Left lung (tissue), 4 donors: ENCODE measurements at regions not wholly inside any gene's neighbourhood (a gene's known extent, or its start where the extent isn't known, plus 50 kb on each side); places are given as distances from the start of the nearest gene placed in this dataset.
A peak's percentile ranks its signal among the peaks of the same experiment; 100 is the strongest.

Experiments used
- ATAC-seq: fragments of 200-7000 bp; cut with Tn5 transposase; one replicate; pipeline ENCODE4 v1.9.1; 2020; ENCODE audit warnings: moderate library complexity
- DNase-seq, 4 donors: peaks; one replicate each; pipeline ENCODE4 v3.0.0-alpha.2; 2013 to 2020
- H3K27ac ChIP-seq, 2 donors: fragments of 200-600 bp; sonication (generic) in 1 of 2; one replicate each; pipeline versions ENCODE4 v1.5.0 to v1.8.0; 2020 to 2021
- H3K27me3 ChIP-seq, 2 donors: fragments of 200-600 bp; sonication (generic) in 1 of 2; one replicate each; pipeline versions ENCODE4 v1.5.0 to v1.8.0; 2020 to 2021
- H3K36me3 ChIP-seq, 2 donors: fragments of 200-600 bp; sonication (generic) in 1 of 2; one replicate each; pipeline versions ENCODE4 v1.5.0 to v1.8.0; 2020 to 2021
- H3K4me1 ChIP-seq, 2 donors: fragments of 200-600 bp; one replicate each; pipeline ENCODE4 v1.8.0; 2021
- H3K4me3 ChIP-seq, 2 donors: fragments of 200-600 bp; sonication (generic) in 1 of 2; one replicate each; pipeline versions ENCODE4 v1.5.0 to v1.8.0; 2020 to 2021; ENCODE audit warnings: mild to moderate bottlenecking in 1 of 2
- H3K9me3 ChIP-seq, 2 donors: fragments of 200-600 bp; sonication (generic) in 1 of 2; one replicate each; pipeline versions ENCODE4 v1.5.0 to v1.8.0; 2020 to 2021
- intact Hi-C, 2 donors: fragments of 100-400 bp; cut with DNase I; formaldehyde crosslinking; loops; one replicate each; pipeline versions ENCODE4 v1.11.2 to v1.14.2; 2022
- TF ChIP-seq, protein P1 (sequence below), 2 donors: fragments of 200-600 bp; sonication (generic) in 1 of 2; IDR thresholded peaks; one replicate each; pipeline versions ENCODE4 v1.5.0 to v1.8.0; 2021; ENCODE audit warnings: antibody characterized with exemption in 2 of 2
- donor health status: DM: no; HTN: yes; CAD: no.
- donor health status: DM: no; HTN: no; CAD: no.

DNA sequence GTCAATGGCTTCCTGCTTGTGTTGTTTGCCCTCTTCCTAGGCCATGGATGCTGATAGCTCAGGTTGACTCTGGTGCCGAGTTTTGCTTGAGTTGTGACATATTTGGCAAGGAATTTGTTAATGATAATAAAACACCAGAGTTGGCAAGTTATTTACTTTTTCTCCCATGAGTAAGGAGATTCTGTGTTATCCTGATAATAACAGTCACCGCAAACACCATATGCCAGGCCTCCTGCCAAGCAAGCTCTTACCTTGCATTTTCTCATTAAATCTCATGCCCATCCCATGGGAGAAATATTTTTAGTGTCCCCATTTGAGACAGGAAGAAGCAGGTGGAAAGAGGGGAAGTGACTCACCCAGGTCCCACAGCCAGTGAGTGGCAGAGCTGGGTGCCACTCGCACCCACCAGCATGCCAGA is 67.4 kb upstream of the CLCN4 start:
- no peak for DNase-seq
- peaks cover 0 to 23% of the 10 kb centered on the region in 2 donors for H3K4me1 ChIP-seq
- H3K27me3 ChIP-seq, result no peaks in the 10 kb centered on the region
- peak; percentile 44 for ATAC-seq
- peak overlapping the region in 1 of 2 donors; percentile 50 for H3K27ac ChIP-seq
- no peak overlapping the region for H3K4me3 ChIP-seq
- H3K36me3 ChIP-seq, result peaks cover 0 to 16% of the 10 kb centered on the region in 2 donors
- TF ChIP-seq, protein P1, sequence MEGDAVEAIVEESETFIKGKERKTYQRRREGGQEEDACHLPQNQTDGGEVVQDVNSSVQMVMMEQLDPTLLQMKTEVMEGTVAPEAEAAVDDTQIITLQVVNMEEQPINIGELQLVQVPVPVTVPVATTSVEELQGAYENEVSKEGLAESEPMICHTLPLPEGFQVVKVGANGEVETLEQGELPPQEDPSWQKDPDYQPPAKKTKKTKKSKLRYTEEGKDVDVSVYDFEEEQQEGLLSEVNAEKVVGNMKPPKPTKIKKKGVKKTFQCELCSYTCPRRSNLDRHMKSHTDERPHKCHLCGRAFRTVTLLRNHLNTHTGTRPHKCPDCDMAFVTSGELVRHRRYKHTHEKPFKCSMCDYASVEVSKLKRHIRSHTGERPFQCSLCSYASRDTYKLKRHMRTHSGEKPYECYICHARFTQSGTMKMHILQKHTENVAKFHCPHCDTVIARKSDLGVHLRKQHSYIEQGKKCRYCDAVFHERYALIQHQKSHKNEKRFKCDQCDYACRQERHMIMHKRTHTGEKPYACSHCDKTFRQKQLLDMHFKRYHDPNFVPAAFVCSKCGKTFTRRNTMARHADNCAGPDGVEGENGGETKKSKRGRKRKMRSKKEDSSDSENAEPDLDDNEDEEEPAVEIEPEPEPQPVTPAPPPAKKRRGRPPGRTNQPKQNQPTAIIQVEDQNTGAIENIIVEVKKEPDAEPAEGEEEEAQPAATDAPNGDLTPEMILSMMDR (IDR thresholded peaks at IDR 0.05), result no peak
- H3K9me3 ChIP-seq, result no peaks in the 10 kb centered on the region
- intact Hi-C loops, result no loop called here

DNA sequence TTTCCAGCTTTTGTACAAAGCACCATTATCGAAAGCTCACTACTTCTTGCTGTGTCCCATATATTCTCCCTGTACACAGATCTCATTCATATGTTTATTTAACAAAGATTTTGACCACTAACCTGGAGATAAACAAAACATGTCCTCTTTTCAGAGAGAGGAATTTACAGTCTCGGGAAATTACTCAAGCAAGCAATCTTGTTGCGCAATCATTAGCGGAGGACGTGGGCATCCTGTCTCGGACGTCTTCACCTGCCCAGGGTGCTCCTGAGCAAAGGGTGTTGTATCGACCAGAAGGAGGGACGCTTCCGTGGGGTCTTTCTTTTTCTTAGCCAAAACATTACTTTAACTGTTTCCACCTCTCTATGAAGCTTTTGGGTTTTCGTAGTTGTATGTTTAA is 66.5 kb upstream of the CLCN4 start:
- intact Hi-C loops, result no loop called here
- ATAC-seq (peak; percentile 56), DNase-seq (no peak)
- Histone ChIP-seq H3K36me3 (peaks cover 0 to 16% of the 10 kb centered on the region in 2 donors), H3K4me3 (no peak overlapping the region), H3K27me3 (no peaks in the 10 kb centered on the region), H3K9me3 (no peaks in the 10 kb centered on the region), H3K4me1 (peaks cover 0 to 15% of the 10 kb centered on the region in 2 donors), H3K27ac (peak overlapping the region in 1 of 2 donors; percentile 50)
- TF ChIP-seq, protein P1 (IDR thresholded peaks at IDR 0.05), result no peak

DNA sequence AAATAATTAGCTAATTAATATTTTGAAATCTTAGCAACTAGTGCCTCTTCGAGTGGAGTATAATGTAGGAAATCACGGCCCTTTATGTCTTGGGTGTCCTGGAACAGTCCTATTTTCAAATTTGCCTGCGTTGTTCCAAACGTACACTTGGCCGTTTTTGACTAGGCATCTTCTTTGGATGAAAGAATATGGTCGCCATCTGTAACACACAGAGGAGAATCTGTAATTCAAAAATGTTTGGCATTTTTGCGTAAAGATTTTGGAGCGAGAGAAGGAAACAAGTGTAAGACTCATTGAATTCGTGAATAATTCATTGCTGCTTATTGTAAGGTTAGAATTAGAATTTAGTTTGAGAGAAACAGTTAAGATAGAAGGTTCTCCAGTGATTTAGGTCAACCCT is 61.5 kb upstream of the CLCN4 start:
- intact Hi-C loops, result no loop called here
- TF ChIP-seq, protein P1 (IDR thresholded peaks at IDR 0.05), result no peak
- Histone ChIP-seq H3K27ac (no peak overlapping the region), H3K4me3 (no peak overlapping the region), H3K9me3 (no peaks in the 10 kb centered on the region), H3K4me1 (peaks cover 0 to under 1% of the 10 kb centered on the region in 2 donors), H3K36me3 (peaks cover 0 to 20% of the 10 kb centered on the region in 2 donors), H3K27me3 (no peaks in the 10 kb centered on the region)
- DNase-seq (no peak), ATAC-seq (no peak)

- DNase-seq, result no peak
- ATAC-seq, result no peak
- H3K27ac ChIP-seq, result no peak overlapping the region
- no peaks in the 10 kb centered on the region for H3K9me3 ChIP-seq
- H3K4me3 ChIP-seq, result no peak overlapping the region
- no peaks in the 10 kb centered on the region for H3K4me1 ChIP-seq
- intact Hi-C loops, result no loop called here
- peaks cover 0 to 25% of the 10 kb centered on the region in 2 donors for H3K36me3 ChIP-seq
- no peaks in the 10 kb centered on the region for H3K27me3 ChIP-seq
- TF ChIP-seq, protein P1 (IDR thresholded peaks at IDR 0.05), result no peak
These were observed 60.9 kb upstream of the CLCN4 start for GRCh38 chrX:10095698-10096432.

- no peak for DNase-seq
- ATAC-seq, result peak; percentile 24
- Histone ChIP-seq H3K9me3 (no peaks in the 10 kb centered on the region), H3K4me3 (peak overlapping the region in 1 of 2 donors; percentile 20), H3K4me1 (no peaks in the 10 kb centered on the region), H3K36me3 (peaks cover 0 to 13% of the 10 kb centered on the region in 2 donors), H3K27me3 (no peaks in the 10 kb centered on the region), H3K27ac (peak overlapping the region; percentile 45 to 68)
- intact Hi-C loops, result no loop called here
- TF ChIP-seq, protein P1 (IDR thresholded peaks at IDR 0.05), result no peak
These were observed 58.5 kb upstream of the CLCN4 start for GRCh38 chrX:10098270-10098713.
